GM19438 (cell line): ENCODE measurements at regions not wholly inside any gene's neighbourhood (a gene's known extent, or its start where the extent isn't known, plus 50 kb on each side); places are given as distances from the start of the nearest gene placed in this dataset.
"Not testable (repeated sequence)": the region's sequence is repeated elsewhere in the genome, so short reads cannot be mapped to it uniquely, and the experiment has no call there.

ENCODE experiments used
- ATAC-seq: cut with Tn5 transposase; IDR thresholded peaks from one replicate; pipeline ENCODE4 v1.9.1; 2021; ENCODE audit warnings: low read depth; ENCODE audit not compliant: unreplicated experiment

DNA sequence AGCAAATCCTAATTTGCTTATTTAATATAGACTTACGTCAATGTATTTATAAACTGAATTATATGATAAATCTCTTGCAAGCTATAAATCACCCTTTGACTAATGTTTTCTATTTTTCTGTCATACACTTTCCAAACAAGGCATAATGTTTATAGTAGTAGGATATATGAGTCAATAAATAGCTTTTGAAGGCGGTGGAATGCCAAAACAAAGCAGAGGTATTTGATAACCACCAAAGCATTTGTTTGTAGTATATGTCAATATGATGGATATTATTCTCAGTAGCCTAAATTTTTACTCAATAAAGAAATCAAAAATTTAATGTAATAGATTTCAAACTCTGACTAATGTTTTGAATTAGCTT lies 1354.6 kb downstream of the HACE1 start:
- no peak for ATAC-seq

DNA sequence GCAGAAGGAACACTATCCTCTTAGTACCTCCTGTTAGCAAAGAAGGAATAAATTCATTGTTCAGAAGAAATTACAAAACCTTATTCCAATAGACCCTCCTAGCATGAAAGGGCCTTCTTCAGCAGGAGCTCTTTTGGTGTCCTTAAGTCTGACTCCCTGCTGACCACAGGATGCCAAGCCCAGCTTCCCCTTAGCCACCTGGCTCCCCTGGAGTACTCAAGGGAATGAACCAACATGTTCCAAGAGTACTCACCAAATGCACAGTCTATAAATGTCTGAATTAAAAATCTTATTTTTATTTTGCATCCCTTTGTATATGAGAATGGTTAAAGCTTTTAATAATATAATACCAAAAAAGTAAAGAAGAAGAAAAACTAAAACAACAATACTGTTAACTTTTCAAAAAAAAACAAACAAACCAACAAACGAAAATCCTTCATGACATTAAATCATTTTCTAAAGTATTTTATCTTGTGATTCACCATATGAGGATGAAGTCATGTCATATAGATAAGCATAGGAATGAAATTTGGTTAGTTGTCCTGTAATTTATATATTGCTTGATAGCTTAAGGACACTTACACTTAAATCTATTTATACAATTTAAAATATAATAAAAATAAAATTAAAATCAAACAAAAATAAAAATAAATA lies 1355.1 kb downstream of the HACE1 start:
- ATAC-seq, result no peak

DNA sequence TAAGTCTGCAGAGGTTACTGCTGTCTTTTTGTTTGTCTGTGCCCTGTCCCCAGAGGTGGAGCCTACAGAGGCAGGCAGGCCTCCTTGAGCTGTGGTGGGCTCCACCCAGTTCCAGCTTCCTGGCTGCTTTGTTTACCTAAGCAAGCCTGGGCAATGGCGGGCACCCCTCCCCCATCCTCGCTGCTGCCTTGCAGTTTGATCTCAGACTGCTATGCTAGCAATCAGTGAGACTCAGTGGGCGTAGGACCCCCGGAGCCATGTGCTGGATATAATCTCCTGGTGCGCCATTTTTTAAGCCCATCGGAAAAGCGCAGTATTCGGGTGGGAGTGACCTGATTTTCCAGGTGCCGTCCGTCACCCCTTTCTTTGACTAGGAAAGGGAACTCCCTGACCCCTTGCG lies 1363.1 kb downstream of the HACE1 start:
- not testable (repeated sequence) for ATAC-seq

DNA sequence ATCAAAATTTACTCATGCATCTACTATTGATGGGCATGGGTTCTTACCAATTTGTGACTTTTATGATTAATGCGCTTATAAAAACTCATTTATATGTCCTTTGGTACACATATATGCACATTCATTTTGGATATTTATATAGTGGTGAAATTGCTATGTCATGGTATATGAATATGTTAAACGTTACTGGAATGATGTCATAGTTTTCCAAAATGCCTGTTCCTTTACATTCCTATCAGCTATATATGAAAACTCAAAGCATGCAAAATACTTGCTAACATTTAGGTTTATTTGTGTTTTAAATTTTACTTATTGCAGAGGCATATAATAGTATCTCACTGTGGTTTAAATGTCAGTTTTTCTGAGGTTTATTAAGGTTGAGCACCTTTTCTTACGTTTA lies 1403.1 kb downstream of the HACE1 start:
- no peak for ATAC-seq

DNA sequence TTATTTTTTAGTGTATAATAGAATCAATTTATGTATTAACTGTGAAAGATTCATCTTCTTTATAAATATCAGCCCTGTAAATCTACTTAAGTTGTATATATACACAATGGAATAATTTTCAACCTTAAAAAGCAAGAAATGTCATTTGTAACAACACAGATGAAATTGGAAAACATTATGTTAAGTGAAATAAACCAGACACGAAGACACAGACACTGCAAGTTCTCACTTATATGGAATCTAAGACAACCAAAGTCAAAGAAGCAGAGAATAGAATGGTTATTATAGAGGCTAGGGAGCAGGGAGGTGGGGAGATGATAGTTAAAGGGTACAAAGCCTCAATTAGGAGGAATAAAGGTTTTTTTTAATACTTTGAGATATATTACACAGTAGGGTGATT lies 1404.4 kb downstream of the HACE1 start:
- no peak for ATAC-seq

DNA sequence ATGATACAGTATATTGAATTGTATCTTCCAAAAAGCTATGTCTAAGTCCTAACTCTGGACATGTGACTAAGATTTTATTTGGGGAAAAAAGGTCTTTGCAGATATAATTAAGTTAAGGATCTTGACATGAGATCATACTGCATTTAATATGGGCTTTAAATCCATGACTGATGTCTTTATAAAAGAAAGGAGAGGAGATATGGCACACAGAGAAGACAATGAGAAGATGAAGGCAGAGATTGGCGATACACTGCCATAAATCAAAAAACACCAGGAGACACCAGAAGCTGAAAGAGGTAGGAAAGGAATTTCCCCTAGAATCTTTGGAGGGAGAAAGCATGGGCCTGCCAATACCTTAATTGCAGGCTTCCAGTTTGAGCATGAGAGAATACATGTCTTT lies 1450.2 kb downstream of the HACE1 start:
- no peak for ATAC-seq

DNA sequence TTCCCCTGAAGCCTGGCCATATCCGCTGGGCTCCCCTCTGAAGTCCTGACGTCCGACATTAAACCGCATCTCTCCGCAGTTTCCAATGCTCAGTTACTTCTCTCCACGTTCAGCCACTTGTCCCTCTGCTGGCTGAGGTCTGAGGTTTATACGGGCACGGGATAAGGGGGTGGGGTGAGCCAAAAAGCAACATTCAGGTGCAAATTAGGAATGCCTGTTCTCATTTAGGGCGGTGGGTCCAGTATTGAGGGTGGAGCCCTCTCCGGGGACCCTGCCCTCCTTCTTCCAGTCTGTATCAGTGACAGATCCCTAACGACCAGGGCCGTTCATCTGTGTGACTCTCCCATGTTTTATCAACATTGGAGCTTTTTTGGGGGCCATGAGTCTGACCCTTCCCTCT lies 1454.4 kb downstream of the HACE1 start:
- ATAC-seq, result no peak

DNA sequence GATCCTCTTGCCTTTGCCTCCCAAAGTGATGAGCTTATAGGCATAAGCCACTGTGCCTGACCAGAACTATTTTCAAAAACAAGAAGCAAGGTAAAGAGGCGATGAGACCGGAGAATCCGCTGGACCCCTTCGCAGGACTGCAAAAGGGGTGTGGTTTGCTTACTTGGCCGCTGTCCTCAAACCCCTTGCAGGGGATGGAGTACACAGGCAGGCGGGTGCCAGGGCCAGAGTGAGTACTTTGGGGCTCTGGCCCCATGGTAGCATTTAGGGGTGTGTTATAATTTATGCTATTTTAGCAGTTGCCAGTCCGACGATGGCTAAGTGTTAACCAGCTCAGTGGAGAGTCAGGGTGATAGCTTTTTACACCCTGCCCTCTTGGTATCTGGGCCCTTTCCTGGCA lies 1454.9 kb downstream of the HACE1 start:
- no peak for ATAC-seq

DNA sequence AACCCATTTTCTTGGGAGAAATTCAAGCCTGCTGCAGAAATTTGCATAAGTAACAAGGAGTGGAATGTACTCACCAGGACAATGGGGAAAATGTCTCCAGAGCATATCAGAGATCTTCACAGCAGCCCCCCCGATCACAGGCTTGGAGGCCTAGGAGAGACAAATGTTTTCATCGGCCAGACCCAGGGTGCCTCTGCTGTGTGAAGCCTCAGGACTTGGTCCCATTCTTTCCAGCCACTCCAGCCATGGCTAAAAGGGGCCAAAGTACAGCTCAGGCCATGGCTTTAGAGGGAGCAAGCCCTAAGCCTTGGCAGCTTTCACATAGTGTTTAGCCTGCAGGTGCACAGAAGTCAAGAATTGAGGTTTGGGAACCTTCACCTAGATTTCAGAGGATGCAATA lies 1463.0 kb downstream of the HACE1 start:
- no peak for ATAC-seq

DNA sequence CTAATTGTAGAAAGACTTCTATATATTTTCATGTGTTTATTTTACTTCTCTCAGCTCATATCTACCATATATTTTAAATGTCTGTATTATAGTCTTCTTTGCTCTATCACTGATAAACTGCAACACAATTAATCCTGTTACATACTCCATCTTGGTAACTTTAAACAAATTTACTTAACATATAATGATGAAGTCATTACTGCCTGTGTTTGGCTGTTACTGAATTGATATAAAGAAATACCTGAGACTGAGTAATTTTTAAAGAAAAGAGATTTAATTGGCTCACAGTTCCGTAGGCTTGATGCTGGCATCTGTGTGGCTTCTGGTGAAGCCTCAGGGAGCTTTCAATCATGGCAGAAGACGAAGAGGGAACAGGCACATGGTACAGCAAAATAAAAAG lies 1480.4 kb downstream of the HACE1 start:
- ATAC-seq, result no peak

DNA sequence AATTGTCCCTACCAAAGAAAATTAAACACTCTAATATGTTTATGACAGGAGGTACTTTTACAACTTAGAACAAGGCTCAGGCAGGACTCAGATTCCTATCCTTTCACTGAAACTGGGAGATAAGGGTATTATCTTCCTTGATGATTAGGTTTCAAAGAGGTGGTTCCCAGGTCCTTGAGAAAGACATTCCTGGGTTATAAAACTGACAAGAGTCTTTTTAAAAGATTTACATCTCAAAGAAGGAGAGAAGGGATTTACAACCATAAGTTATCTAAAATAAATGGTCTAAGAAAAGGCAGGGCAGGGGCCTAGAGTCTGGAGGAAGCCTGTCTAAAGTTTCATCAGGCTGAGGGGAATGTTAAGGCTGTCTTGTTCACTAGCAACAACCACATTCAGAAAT lies 1492.5 kb downstream of the HACE1 start:
- ATAC-seq, result no peak

DNA sequence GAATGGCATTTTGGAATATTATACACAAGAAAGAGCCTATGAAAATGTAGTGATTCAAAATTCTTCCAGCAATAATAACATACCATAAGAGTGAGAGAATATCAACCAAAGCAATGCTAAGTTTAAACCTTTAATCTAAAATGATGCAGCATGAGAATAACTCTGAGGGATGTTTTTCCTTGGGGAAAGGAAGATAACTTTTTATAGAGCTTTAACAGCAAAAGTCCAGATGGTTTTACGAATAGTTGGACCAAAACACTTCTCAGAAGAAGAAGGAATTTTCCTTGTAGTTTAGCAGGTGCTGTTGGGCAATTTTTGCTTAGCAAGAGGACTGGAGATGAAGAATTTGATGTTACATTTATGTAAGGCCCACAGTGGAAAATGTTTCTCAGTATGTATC lies 1503.2 kb downstream of the HACE1 start:
- no peak for ATAC-seq

DNA sequence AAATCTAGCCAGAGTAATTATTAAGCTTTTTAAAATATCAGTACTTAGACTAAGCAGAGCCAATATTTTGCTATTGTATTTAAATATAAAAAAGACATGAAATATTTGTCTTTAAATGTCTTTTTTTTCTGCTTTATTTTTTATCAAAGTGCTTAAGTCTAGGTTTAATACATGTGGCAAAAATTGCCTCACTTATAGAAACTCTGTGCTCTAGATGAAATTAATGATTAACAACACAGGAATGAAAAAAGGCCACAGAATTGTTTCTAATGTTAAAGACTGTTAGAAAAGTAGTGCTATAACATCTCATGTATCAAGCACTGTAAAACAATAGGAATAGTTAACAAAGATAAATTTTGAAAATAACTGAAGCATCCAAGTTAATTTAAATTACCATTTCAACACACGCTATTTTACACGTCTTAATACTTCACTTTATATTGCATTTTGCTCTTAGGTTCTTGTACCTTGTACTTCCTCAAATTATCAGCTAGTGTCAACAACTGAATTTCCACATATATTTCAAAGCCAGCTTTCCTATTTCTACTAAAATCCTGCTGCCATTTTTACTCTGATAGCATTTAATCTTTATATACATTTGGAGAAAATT lies 1515.1 kb downstream of the HACE1 start:
- no peak for ATAC-seq

DNA sequence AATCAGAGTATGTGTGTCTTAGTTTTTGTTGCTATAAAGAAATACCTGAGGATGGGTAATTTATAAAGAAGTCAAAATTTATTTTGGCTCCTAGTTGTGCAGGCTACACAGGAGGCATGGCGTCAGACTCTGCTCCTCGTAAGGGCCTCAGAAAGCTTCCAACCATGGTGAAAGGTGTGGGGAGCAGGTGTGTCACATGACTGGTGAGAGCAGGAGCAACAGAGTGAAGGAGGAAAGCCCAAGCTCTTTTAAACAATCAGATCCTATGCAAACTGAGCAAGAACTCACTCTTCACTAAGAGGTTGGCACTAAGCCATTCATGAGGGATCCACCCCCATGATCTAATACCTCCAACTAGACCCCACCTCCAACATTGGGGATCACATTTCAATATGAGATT lies 1524.3 kb downstream of the HACE1 start:
- no peak for ATAC-seq

DNA sequence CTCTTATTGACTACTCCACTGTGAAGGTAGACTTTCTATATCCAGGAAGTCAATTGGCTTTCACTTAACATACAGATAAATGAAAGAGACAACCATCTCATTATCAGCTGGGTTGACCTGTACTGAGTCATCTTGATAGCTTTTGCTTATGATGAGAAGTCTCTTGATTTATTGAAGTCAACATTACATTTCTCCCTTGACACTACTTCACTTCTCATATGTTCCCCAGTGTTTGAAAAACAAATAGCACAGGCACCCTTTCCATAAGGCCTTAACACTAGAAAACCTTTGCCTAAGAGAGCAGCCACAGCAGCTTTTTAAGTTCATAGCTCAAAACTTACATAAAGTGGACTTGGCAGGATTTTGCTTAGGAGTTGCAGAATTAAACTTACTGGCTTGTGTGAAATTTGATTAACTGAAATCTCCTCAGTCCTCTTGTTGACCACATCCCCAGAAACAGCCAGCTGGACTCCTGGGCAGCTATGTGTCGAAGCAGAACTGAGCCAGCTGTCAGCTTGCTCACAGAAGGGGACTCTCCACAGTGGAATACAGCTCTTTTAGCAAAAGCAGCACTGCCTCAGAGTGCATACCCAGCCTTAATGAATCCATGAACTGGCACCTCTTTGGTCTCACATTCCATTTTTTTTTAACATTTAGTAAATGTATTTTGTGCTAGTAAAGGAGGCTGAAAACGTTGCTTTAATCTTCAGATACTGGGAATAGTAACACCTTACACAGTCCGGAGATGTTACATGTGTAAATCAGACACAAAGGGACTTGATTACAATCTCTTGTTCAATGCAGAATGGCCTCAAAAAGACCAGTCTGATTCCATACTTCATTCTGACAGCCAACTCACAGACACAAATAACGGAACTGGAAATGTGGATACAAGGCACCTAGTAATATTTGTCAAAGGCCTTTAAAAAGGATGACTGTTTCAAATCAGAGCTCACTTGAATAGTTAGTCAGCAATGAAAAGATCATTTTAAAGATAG lies 1532.7 kb downstream of the HACE1 start:
- no peak for ATAC-seq

DNA sequence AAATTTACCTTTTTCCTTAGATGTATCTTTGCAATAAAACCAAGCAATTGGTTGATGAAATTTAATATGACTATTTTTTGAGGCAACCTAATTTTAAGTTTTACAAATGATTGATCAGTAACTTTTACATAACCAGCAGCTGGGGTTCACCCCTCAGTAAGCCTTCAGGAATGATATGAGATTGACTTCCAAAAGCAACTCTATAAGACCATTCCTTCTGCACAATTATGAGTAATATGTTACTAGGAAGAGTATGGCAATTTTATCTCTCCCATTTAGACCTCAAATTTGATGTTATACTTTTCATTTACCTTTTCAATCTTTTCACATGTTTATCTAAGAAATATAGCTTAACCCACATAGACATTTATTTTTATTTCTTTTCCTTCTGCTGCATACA lies 1546.3 kb downstream of the HACE1 start:
- no peak for ATAC-seq

DNA sequence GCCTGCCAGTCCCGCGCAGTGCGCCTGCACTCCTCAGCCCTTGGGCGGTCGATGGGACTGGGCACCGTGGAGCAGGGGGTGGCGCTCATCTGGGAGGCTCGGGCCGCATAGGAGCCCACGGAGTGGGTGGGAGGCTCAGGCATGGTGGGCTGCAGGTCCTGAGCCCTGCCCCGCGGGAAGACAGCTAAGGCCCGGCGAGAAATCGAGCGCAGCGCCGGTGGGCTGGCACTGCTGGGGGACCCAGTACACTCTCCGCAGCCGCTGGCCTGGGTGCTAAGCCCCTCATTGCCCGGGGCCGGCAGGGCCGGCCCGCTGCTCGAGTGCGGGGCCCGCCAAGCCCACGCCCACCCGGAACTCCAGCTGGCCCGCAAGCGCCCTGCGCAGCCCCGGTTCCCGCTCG lies 1565.3 kb downstream of the HACE1 start:
- ATAC-seq, result not testable (repeated sequence)

DNA sequence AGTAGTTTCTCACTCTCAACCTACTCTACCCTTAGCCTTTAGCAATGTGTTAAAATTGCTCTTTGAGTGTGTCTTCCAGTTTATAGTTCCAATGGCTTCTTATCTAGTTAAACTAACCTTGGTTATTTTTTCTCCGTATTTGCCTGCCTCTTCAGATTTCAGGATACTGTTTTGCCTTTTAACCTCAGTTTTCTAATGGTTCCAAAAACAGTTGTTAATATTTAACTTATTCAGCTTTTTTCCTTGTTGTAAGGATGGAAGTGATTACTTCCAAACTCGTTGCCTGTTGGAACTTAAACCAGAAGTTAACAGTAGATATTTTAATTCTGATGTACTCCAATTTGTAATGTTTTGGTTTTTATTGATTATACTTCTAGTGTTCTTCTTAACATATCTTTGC lies 1574.9 kb downstream of the HACE1 start:
- ATAC-seq, result no peak

DNA sequence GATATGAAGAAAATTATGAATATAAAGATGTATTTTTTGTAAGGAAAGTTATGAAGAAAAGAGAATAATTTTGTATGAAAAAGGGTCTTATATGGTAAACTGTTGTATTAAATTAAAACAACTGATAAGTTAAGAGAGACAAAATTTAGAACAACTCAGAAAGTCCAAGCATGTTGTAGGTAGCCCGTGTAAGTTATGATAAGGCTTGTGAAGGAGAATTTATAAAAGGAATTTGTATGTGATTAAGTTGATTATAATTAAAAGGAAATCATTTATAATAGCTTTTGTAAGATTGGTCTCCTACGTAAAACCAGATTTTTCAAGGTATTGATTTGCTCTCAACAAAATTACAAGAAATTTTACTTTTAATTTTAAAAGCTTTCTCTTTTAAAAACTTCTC lies 1579.3 kb downstream of the HACE1 start:
- ATAC-seq, result no peak

DNA sequence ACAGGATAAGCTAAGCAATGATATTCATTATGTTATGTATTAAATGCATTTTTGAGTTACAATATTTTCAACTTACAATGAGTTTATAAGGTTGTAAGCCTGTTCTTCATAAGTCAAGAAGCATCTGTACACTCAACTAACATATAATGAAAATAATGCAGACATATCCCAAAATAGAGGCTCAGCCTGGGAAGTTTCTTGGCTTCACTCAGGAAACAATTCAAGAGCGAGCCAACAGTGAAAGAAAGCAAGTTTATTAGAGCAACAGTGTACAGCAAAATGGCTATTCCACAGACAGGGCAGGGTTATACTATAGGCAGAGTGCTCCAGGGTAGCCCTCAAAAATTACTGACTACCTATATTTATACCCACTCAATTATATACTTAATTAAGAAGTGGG lies 1581.8 kb downstream of the HACE1 start:
- ATAC-seq, result no peak

DNA sequence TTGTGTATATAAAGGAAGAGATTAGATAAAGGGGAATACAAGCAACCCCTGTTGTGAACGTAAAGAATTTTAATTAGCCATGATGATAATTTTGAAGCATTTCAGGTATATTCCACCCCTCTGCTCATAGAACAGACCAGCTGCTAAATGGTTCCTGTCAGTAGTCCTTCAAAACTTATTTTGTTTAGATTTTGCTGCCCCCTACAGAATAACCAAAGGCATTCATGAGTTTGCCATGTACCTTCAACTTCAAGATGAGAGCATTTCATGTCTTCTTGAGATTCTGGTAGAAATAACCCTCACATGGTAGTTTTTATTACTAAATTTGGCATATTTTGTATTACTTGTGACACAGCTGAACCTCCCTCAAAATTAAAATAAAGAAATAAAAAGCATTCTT lies 1586.7 kb downstream of the HACE1 start:
- ATAC-seq, result no peak

DNA sequence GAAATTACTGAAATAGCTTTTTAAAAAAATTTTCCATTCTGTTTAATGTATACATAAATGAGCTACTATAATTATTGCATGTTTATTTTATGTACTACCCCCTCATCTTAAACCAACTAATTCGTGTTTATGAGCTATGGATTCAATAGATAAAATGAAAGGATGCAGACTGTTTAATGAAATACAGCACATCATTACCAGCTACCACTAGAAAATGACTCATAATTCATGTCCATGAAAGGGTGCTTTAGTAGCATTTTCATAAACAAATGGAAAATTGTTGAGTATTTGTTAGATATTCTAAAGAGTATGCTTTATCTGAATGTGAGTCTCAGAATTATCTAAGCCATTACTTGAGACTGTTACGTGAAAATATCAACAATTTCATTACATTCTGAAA lies 1590.1 kb downstream of the HACE1 start:
- no peak for ATAC-seq
